ENCODE measurements at regions not wholly inside any gene's neighbourhood (a gene's known extent, or its start where the extent isn't known, plus 50 kb on each side); places are given as distances from the start of the nearest gene placed in this dataset.
A peak's percentile ranks its signal among the peaks of the same experiment; 100 is the strongest.

DNA sequence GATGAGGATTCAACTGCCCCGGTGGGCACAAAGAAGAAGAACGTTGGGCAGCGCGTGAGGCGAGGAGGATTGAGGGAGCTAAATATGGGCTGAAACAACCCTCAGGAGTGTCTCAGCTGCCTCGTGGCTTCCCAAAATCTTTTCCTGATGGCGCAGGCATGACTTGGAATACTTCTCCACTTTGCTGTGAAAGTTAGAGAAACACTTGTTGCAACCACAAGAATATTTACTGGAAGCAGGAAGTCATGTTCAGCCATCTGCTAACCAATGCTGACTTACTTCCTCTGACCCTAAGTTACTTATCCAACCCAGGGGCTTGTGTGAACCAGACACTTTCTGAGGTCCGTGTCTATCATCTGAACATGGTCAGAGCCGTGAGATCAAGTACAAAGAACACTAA lies 148.8 kb downstream of the ARL4C start:
- Histone ChIP-seq H3K4me3 (no peak overlapping the region), H3K4me1 (peaks cover 0 to 3% (median 0%) of the 10 kb centered on the region in 3 donors), H3K27ac (no peak overlapping the region), H3K9me3 (peaks cover 0 to 6% (median 0%) of the 10 kb centered on the region in 3 donors), H3K27me3 (no peaks in the 10 kb centered on the region), H3K36me3 (no peaks in the 10 kb centered on the region)
- no peak for TF ChIP-seq POLR2AphosphoS5 (IDR thresholded peaks at IDR 0.05)
- TF ChIP-seq EP300 (IDR thresholded peaks at IDR 0.05) = no peak
- TF ChIP-seq, protein P1, sequence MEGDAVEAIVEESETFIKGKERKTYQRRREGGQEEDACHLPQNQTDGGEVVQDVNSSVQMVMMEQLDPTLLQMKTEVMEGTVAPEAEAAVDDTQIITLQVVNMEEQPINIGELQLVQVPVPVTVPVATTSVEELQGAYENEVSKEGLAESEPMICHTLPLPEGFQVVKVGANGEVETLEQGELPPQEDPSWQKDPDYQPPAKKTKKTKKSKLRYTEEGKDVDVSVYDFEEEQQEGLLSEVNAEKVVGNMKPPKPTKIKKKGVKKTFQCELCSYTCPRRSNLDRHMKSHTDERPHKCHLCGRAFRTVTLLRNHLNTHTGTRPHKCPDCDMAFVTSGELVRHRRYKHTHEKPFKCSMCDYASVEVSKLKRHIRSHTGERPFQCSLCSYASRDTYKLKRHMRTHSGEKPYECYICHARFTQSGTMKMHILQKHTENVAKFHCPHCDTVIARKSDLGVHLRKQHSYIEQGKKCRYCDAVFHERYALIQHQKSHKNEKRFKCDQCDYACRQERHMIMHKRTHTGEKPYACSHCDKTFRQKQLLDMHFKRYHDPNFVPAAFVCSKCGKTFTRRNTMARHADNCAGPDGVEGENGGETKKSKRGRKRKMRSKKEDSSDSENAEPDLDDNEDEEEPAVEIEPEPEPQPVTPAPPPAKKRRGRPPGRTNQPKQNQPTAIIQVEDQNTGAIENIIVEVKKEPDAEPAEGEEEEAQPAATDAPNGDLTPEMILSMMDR (IDR thresholded peaks at IDR 0.05) = no peak
- TF ChIP-seq POLR2A (IDR thresholded peaks at IDR 0.05) = no peak
- ATAC-seq = peak; percentile 53
- WGBS, 2 donors (ENCODE audit: low coverage in 1 of 2) = 82 to 89% methylated on average over 7 of the region's 9 CpGs

DNA sequence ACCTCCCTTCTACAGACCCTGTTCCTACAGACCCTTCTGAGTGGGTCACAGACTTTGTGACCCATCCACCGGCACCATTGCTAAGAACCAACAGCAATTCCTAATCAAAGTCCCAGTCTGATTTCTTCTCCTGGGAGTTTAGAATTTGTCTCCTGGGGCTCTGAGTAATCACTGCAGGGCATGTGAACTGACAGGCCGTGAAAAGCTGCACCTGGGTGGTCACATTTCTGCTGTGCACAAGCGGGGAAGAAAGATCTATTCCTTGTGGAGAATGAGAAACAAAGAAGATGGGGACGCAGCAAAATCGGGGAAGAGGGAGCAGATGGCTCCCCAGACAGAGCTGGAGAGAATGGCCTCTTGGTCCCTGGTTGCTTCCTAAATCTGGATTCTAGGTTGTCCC lies 151.0 kb downstream of the ARL4C start:
- 53% methylated on average over 5 of the region's 5 CpGs; no CpG with 5 or more reads in 1 of the 2 donors for whole genome bisulfite sequencing, 2 donors (ENCODE audit: low coverage in 1 of 2)
- peaks cover 0 to 4% (median 0%) of the 10 kb centered on the region in 3 donors for H3K4me1 ChIP-seq
- no peak overlapping the region for H3K4me3 ChIP-seq
- no peak overlapping the region for H3K27ac ChIP-seq
- no peaks in the 10 kb centered on the region for H3K36me3 ChIP-seq
- TF ChIP-seq EP300 (IDR thresholded peaks at IDR 0.05) = no peak
- TF ChIP-seq POLR2A (IDR thresholded peaks at IDR 0.05) = no peak
- no peak for TF ChIP-seq POLR2AphosphoS5 (IDR thresholded peaks at IDR 0.05)
- TF ChIP-seq, protein P1 (IDR thresholded peaks at IDR 0.05) = no peak
- H3K27me3 ChIP-seq = no peaks in the 10 kb centered on the region
- no peaks in the 10 kb centered on the region for H3K9me3 ChIP-seq
- ATAC-seq = no peak

DNA sequence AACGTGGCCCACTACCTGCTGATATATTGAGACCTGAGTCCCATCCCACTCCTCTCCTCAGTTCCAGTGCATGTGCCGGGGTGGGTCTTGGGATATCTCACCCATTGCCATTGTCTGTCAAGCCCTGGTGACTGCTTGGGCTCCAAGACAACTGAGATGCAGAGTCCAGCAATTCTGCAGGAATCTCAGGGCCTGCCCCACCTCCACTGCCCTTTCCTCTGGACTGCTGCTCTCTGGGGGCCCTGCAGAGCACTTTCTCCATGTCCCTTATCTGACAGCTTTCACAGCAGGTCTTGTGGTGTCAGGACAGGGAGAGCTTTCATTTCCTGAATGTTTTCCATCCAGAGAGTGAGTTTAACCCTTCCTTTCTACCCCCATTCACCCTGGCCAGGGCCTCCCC lies 152.9 kb downstream of the ARL4C start:
- H3K36me3 ChIP-seq = no peaks in the 10 kb centered on the region
- H3K27me3 ChIP-seq = no peaks in the 10 kb centered on the region
- H3K4me1 ChIP-seq = peaks cover 0 to 4% (median 0%) of the 10 kb centered on the region in 3 donors
- no peak overlapping the region for H3K4me3 ChIP-seq
- no peak for ATAC-seq
- 63% methylated on average over 1 of the region's 2 CpGs; no CpG with 5 or more reads in 1 of the 2 donors for WGBS, 2 donors (ENCODE audit: low coverage in 1 of 2)
- H3K9me3 ChIP-seq = no peaks in the 10 kb centered on the region
- TF ChIP-seq EP300 (IDR thresholded peaks at IDR 0.05) = no peak
- TF ChIP-seq, protein P1 (IDR thresholded peaks at IDR 0.05) = no peak
- no peak for TF ChIP-seq POLR2A (IDR thresholded peaks at IDR 0.05)
- no peak for TF ChIP-seq POLR2AphosphoS5 (IDR thresholded peaks at IDR 0.05)
- H3K27ac ChIP-seq = no peak overlapping the region

DNA sequence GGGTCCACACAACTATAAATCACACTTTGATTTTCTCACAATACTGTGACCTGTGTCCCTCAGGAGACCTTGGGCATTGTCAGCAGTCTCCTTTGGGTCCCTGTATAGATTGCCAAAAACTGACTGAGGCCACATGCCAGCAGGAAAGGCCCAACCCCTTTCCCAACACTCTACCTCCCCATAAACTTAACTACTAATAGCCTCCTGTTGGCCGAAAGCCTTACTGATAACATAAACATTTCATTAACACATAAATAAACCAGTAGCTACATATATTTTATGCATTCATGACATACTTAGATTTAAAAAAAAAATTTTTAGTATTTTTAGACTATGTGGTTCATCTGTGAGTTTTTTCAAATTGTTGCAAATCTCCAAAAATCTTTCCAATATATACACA lies 153.5 kb downstream of the ARL4C start:
- 20 to 78% methylated on average over 1 of the region's 1 CpG for WGBS, 2 donors (ENCODE audit: low coverage in 1 of 2)
- no peaks in the 10 kb centered on the region for H3K27me3 ChIP-seq
- peaks cover 0 to 4% (median 0%) of the 10 kb centered on the region in 3 donors for H3K4me1 ChIP-seq
- no peaks in the 10 kb centered on the region for H3K9me3 ChIP-seq
- H3K4me3 ChIP-seq = no peak overlapping the region
- H3K27ac ChIP-seq = no peak overlapping the region
- ATAC-seq = no peak
- TF ChIP-seq EP300 (IDR thresholded peaks at IDR 0.05) (no peak), POLR2AphosphoS5 (IDR thresholded peaks at IDR 0.05) (no peak), POLR2A (IDR thresholded peaks at IDR 0.05) (no peak)
- TF ChIP-seq, protein P1 (IDR thresholded peaks at IDR 0.05) = no peak
- H3K36me3 ChIP-seq = no peaks in the 10 kb centered on the region

DNA sequence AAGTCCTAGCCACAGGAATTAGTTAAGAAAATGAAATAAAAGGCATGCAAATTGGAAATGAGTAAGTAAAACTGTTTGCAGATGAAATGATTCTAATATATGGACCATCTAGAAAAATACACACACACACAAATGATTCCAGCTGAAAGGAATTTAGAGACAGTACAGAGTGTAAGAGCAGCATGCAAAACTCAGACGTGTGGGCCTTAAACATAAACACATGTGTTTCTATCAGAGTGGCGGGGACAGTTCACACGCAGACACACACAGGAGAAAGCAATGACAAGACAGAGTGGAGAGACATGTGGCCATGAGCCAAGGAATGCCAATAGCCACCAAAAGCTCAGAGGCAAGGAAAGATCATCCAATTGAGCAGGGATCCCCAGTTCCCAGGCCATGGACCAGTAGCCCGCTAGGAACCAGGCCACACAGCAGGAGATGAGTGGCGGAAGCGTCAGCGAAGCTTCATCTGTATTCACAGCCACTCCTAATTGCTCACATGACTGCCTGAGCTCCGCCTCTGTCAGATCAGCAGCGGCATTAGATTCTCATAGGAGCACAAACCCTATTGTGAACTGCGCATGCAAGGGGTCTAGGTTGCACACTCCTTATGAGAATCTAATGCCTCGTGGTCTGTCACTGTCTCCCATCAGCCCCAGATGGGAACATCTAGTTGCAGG lies 155.4 kb downstream of the ARL4C start:
- Histone ChIP-seq H3K27me3 (peaks cover 5% of the 10 kb centered on the region), H3K9me3 (no peaks in the 10 kb centered on the region), H3K4me1 (peaks cover 0 to 4% (median 0%) of the 10 kb centered on the region in 3 donors), H3K36me3 (no peaks in the 10 kb centered on the region), H3K4me3 (no peak overlapping the region), H3K27ac (no peak overlapping the region)
- TF ChIP-seq, protein P1 (IDR thresholded peaks at IDR 0.05) = no peak
- no peak for TF ChIP-seq POLR2AphosphoS5 (IDR thresholded peaks at IDR 0.05)
- 78 to 95% methylated on average over 4 to 7 of the region's 11 CpGs for WGBS, 2 donors (ENCODE audit: low coverage in 1 of 2)
- no peak for ATAC-seq

Measured in gastroesophageal sphincter (tissue), 4 donors.